SK-N-SH (cell line): ENCODE measurements at regions not wholly inside any gene's neighbourhood (a gene's known extent, or its start where the extent isn't known, plus 50 kb on each side); places are given as distances from the start of the nearest gene placed in this dataset.

Experiments
- CHD2 ChIP-seq: fragments of 150-350 bp; IDR thresholded peaks from 2 replicates; pipeline ENCODE4 v1.6.1; 2018; ENCODE audit warnings: low read length; ENCODE audit not compliant: partially characterized antibody
- CTCF ChIP-seq: fragments of 200-600 bp; sonication (generic); IDR thresholded peaks from 2 replicates; pipeline ENCODE4 v1.6.1; 2017; ENCODE audit warnings: antibody characterized with exemption, mild to moderate bottlenecking, moderate library complexity
- FOXJ3 ChIP-seq: sonication (generic); formaldehyde crosslinking; IDR thresholded peaks from 2 replicates; pipeline ENCODE4 v1.5.1; 2020; ENCODE audit warnings: mild to moderate bottlenecking, missing genetic modification reagents
- IRF3 ChIP-seq: fragments of 150-350 bp; IDR thresholded peaks from 2 replicates; pipeline ENCODE4 v1.6.1; 2016; ENCODE audit warnings: mild to moderate bottlenecking, low read depth, low read length
- JUND ChIP-seq: IDR thresholded peaks from 2 replicates; pipeline ENCODE4 v1.4.0; 2012
- MXI1 ChIP-seq: IDR thresholded peaks from 2 replicates; pipeline ENCODE4 v1.6.1; 2012; ENCODE audit warnings: mild to moderate bottlenecking, low read depth, low read length, improper control_type of control experiment
- POLR2AphosphoS5 ChIP-seq: IDR thresholded peaks from 2 replicates; pipeline ENCODE4 v1.6.1; 2012; ENCODE audit warnings: low read depth, low read length
- RAD21 ChIP-seq: IDR thresholded peaks from 2 replicates; pipeline ENCODE4 v1.6.1; 2012; ENCODE audit warnings: mild to moderate bottlenecking, low read length
- REST ChIP-seq: IDR thresholded peaks from 2 replicates; pipeline ENCODE4 v1.6.1; 2012; ENCODE audit warnings: mild to moderate bottlenecking, low read depth, low read length, moderate library complexity
- SIN3A ChIP-seq: IDR thresholded peaks from 2 replicates; pipeline ENCODE4 v1.6.1; 2012; ENCODE audit warnings: low read depth, mild to moderate bottlenecking, low read length, moderate library complexity, borderline replicate concordance
- SMC3 ChIP-seq: IDR thresholded peaks from 2 replicates; pipeline ENCODE4 v1.6.1; 2012; ENCODE audit warnings: low read depth, low read length, improper control_type of control experiment
- TAF1 ChIP-seq: IDR thresholded peaks from 2 replicates; pipeline ENCODE4 v1.6.1; 2012; ENCODE audit warnings: low read depth, mild to moderate bottlenecking, low read length, moderate library complexity, borderline replicate concordance
- TCF12 ChIP-seq: IDR thresholded peaks from 2 replicates; pipeline ENCODE4 v1.4.0; 2012
- TEAD4 ChIP-seq: IDR thresholded peaks from 2 replicates; pipeline ENCODE4 v1.4.0; 2012; ENCODE audit warnings: mild to moderate bottlenecking, borderline replicate concordance; ENCODE audit not compliant: insufficient read depth

GRCh38 chr2:117335967-117336366, 478.5 kb upstream of the DDX18 start:
- TF ChIP-seq CTCF (no peak), REST (no peak), TAF1 (no peak), TCF12 (no peak), RAD21 (no peak), SMC3 (no peak), CHD2 (no peak), SIN3A (no peak), POLR2AphosphoS5 (no peak), JUND (no peak), FOXJ3 (CRISPR knock-in tag) (no peak), MXI1 (no peak), IRF3 (no peak), TEAD4 (no peak)
